GM04504 (cell line): ENCODE measurements at regions not wholly inside any gene's neighbourhood (a gene's known extent, or its start where the extent isn't known, plus 50 kb on each side); places are given as distances from the start of the nearest gene placed in this dataset.
"Not testable (repeated sequence)": the region's sequence is repeated elsewhere in the genome, so short reads cannot be mapped to it uniquely, and the experiment has no call there.

ENCODE experiments used
- DNase-seq: peaks from one replicate; pipeline ENCODE4 v3.0.0-alpha.2; 2012; ENCODE audit warnings: low read depth

GRCh38 chr19:29013325-29013724 lies 199.6 kb downstream of the UQCRFS1 start:
- no peak for DNase-seq

DNA sequence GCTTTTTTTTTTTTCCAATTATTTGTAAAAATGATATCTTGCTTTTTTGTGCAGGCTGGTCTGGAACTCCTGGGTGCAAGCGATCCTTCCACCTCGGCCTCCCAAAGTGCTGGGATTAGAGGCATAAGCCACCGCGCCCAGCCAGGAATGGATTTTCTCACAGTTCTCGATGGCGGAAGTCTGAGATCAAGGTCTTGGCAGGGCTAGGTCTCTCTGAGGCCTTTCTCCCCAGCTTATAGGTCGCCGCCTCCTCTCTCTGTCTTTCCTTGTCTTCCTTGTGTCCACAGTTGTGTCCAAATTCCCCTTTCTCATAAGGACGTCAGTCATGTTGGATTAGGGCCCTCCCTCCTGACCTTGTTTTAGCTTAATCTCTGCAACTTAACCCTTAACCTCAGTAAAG lies 200.5 kb downstream of the UQCRFS1 start:
- no peak for DNase-seq

DNA sequence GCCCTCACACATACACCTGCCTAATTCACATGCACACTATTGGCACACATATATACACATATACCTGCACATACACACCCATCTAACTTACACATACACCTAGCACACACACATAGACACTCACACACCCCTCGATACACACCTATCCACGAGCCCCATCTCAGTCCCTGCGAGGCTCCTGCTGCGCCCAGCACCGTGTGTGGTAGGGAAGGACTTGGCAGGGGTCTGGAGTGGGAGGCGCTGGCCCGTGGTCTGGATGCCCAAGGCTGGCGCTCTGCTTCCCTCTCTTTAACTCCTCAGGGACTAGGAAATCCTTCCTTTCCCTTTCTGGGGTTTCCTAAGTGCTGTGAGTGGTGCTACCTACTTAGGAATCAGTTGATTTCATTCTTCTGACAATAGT lies 202.7 kb downstream of the UQCRFS1 start:
- DNase-seq: no peak

- peak; percentile 17 for DNase-seq
Measured at GRCh38 chr19:29006057-29006735, 206.8 kb downstream of the UQCRFS1 start.

DNA sequence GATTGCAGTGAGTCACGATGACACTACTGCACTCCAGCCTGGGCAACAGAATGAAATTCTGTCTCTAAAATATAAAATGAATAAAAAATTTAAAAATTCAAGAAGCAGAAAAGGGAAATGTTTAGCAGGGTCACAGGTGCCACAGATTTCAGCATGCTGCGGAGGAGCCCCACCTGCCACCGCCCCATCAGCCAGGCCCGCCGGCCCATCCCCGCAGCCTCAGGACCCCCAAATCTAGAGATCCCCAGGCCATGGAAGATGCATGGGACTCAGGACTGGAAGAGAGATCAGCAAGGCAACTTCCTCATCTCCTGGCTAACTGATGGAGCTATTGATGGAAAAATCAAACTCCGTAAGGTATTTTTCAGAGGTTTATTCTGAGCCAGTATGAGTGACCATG lies 208.2 kb downstream of the UQCRFS1 start:
- no peak for DNase-seq

GRCh38 chr19:29003641-29004409 lies 209.1 kb downstream of the UQCRFS1 start:
- DNase-seq: no peak

DNA sequence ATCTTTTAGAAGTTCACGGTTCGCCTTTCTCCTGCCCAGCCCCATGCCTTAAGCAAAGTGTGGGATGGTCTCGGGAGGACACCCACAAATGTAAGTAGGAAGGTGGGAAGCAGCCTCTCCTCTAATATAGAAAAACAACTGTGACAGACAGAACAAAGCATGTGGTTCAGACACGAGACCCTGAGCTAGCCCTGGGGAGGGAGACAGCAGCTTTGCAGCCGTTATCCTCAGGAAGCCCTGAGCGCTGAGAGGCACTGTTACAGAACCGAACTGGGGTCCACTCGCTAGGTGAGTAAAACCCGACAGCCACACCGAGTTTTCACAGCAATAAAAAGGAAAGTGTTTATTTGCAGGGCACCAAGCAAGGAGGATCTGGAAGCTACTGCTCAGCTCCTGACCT lies 210.6 kb downstream of the UQCRFS1 start:
- DNase-seq: no peak

DNA sequence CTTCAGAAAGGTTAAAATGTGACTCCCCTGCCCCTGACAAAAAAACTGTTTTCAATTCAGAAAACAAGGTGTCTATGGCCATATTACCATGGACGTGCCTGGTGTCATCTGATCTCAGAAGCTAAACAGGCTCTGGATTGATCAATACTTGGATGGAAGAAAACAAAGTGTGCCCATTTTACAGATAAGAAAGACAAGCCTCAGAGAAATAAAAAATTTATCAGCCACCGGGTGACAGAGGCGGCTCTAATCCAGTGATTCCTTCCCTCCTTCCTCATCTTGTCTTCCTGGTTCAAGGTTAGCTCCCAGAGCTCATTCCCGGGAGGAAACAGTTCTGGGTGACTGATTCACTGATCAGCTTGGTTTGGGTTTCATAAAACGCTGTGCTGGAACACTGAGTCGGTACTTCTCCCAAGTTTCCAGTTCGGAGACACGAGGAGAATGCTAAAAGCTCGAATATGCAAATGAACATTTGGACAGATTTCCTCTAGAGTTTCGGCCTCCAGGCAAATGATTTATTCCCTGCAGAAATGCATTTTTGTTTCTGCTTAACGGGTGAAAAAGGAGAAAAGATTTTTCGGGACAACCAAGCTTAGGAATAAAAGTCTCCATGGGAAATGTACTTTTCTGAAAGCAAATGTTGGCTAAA lies 211.2 kb downstream of the UQCRFS1 start:
- DNase-seq: no peak

DNA sequence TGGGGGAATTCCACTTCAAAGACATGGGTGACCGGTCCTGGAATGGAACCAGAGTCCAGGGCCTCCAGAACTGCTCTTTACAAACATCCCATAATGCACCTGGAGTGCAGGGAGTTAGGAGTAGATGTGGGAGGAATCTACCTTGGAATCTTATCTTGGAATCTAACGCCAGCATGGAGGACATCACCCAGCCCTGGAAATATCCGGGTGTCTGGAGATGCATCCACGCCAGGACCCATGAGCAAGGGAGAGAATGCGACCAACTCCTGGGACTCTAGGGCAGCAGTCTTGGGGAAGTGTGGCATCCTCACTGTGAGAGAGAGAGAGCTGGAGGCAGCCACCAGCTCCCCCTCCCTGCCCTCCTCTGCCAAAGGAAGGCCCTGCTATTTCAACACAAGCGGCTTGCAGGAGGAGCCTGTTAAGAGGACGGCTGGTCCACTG lies 211.8 kb downstream of the UQCRFS1 start:
- no peak for DNase-seq

- DNase-seq: no peak
Measured at GRCh38 chr19:28999724-29000433, 213.1 kb downstream of the UQCRFS1 start.

- no peak for DNase-seq
Measured at GRCh38 chr19:28998974-28999373, 214.0 kb downstream of the UQCRFS1 start.

DNA sequence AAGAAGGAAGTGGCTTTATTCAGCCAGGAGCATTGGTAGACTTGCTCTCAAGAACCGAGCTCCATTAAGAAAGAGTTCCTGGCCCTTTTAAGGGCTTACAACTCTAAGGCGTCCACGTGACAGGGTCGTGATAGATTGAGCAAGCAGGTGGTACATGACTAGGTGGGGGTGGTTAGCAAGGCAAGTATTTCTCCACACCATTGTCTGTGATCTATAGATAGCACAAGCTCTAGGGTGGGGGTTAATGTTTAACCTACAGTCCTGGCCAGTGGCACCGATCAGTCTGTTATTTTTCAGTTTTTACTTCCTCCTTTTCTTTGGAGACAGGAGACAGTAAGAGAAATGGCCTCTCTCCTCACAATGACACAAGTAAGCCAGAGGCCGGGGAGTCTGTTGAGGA lies 215.1 kb downstream of the UQCRFS1 start:
- DNase-seq: not testable (repeated sequence)

- DNase-seq: no peak
Measured at GRCh38 chr19:28990522-28990921, 222.4 kb downstream of the UQCRFS1 start.

GRCh38 chr19:28989739-28990138 lies 223.2 kb downstream of the UQCRFS1 start:
- no peak for DNase-seq

GRCh38 chr19:28988066-28988465 lies 224.9 kb downstream of the UQCRFS1 start:
- no peak for DNase-seq

GRCh38 chr19:28987177-28987576 lies 225.8 kb downstream of the UQCRFS1 start:
- DNase-seq: no peak

- no peak for DNase-seq
Measured at GRCh38 chr19:28985201-28985600, 227.8 kb downstream of the UQCRFS1 start.

GRCh38 chr19:28984315-28984714 lies 228.6 kb downstream of the UQCRFS1 start:
- DNase-seq: no peak

DNA sequence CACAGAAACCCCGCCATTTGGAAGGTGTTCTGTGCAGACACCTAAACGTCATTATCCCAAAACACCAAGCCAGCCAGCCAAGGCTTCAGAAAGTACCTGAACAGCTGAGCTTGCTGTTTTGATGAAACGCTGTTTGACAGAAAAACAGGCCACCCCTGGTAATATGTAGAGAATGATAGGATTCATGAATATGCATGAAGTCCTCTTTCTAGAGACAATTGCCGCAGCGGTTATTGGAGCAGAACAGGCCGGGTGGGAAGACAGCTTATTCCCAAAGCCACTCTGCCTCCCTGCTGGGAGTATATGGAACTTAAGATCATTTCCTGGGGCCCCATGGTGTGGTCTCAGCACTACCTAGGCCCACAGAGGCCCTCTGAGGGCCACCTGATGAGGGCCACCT lies 229.5 kb downstream of the UQCRFS1 start:
- DNase-seq: no peak

DNA sequence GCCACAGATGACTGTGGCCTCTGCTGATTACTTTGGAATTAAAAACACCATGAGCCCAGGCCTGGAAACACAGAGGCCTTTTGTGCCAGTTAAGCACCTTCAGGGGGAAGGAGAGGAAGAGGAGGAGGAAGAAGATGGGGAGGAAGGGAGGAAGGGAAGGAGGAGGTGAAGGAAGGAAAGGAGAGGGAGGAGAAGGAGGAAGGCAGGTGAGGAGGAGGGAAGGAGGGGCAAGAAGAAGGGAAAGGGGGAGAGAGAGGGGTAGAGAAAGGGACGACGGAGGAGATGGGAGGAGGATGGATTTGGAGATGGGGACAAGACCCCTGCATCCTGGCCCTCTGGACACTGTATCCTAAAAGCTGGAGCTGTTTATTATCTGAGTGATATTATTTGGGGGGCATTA lies 231.0 kb downstream of the UQCRFS1 start:
- DNase-seq: no peak

- DNase-seq: no peak
Measured at GRCh38 chr19:28981518-28981917, 231.4 kb downstream of the UQCRFS1 start.

DNA sequence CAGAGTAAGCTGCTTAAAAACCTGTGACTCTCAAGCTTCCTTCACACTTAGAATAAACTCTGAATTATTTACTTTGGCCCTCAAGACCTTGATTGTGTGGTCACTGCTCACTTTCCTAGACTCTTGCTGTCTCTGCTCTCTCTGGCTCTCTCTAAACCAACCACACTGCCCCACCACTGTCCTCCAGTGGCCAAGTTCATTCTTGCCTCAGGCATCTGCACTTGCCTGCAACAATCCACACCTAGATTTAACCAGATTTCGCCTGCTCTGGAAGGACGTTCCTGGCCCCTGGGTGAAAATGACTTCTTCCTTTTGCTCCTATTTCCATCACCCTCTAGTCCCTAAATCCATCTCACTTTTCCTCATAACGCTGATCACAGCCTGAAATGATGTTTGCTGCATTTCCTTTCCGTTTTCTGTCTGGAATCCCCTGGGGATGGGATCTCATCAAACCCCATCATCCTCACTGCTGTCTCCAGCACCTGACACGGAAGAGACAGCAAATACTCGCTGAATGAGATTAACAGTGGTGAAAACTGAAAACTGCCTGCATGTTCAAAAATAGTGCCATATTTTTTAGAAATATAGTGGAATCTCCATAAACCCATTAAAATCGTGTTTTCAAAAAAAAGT lies 232.6 kb downstream of the UQCRFS1 start:
- DNase-seq: no peak
